DMS79 treated with DMSO at 0.1 percent for 48 hours (cell line): ENCODE measurements at regions not wholly inside any gene's neighbourhood (a gene's known extent, or its start where the extent isn't known, plus 50 kb on each side); places are given as distances from the start of the nearest gene placed in this dataset.

ENCODE experiments used
- DNase-seq: peaks from one replicate; lab custom pipeline; 2025; lab: John Stamatoyannopoulos, UW

GRCh38 chr14:55734731-55735130 is 154.7 kb downstream of the KTN1 start:
- no peak for DNase-seq

- DNase-seq: peak; percentile 73
Observed at GRCh38 chr14:55739967-55740648, 160.1 kb downstream of the KTN1 start.

DNA sequence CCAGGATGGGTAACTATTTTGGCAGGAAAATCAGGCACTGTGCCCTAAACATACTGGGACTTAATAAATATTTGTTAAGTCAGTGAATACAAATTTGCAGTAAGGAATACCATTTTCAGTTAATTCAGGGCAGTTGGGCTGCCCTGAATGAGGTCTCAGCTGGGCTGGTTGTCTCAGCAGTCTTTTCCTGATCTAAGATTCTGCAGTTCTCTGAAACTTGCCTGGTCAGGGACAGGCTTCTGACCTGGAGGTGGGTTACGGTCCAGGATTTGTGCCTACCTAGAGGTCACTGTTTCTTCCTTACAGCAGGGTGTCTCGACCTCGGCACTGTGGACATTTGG is 160.6 kb downstream of the KTN1 start:
- DNase-seq: no peak

DNA sequence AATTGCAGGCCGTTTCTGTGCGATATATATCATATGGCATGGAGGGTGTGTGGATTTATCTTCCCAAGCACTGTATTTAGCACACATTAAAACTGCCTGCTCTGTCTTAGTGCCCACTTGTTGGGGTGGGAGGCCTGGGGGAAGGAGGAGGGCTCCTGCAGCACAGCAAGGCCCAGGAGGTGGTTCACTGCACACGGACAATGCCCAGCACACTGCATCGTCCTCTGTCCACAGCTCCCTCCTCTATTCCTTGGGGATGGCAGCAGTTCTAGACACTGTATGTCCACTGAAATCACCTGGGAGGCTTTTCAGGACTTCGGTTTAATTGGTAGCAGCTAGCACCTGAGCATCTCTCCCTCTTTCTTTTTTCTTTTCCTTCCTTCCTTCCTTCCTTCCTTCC is 161.2 kb downstream of the KTN1 start:
- DNase-seq: no peak

DNA sequence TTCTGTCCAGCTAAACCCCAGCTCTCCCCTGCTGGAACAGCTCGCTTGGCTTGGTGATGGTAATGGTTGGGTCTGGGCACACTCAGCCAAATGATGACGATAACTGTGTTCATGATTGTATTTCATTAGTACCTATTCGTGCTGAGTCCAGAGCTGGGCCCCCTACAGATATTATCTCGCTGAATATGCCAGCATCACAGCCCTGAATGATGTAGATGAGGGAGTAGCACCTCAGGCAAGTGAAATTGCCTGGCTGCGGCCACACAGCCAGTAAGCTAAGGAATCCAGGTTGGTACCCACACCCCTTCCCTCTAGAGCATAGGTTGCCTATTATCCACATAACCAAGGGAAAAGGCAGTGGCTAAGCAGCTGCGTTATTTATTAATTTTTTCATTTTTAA is 163.5 kb downstream of the KTN1 start:
- no peak for DNase-seq

GRCh38 chr14:55744321-55744720 is 164.3 kb downstream of the KTN1 start:
- no peak for DNase-seq

DNA sequence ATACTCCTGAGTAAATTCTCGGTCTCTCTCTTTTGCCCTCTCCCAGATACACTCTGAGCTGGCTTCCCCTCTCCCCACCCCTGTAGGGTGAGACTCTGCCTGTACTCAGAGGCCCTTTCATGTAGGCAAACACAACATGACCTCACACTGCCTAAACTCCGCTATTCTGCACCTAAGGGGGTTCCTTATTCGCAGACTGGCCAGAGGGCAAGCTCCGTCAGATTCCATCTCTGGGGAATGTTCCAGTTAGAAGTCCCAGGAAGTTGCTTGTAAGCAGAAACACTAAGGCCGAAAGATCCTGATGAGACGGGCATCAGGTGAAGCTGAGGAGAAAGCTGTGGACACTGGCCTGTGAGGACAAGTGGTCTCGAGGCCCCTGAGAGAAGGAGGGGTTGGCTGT is 165.9 kb downstream of the KTN1 start:
- no peak for DNase-seq

- no peak for DNase-seq
Observed at GRCh38 chr14:55746558-55746957, 166.6 kb downstream of the KTN1 start.

GRCh38 chr14:55747186-55747585 is 167.2 kb downstream of the KTN1 start:
- peak; percentile 45 for DNase-seq

- DNase-seq: peak; percentile 90
Observed at GRCh38 chr14:55749201-55749812, 169.3 kb downstream of the KTN1 start.

DNA sequence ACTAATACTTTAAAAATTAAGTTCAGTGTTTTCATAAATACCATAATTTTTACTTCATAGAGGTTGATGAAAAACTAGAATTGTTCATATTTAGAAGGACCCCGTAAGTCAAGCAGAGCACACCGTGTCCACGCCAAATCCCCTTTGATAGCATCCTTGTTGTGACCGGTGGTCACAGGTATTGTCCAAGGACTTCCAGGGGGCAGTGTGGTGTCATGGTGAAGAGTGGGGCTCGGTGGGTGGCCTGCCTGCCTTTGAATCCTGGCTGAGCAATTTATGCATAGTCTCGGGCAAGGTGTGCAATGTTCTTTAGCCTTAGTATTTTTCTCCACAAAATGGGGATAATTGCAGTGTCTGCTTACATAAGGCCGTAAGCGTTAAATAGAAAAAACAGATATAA is 169.9 kb downstream of the KTN1 start:
- DNase-seq: no peak

- DNase-seq: peak; percentile 97
Observed at GRCh38 chr14:55752580-55753390, 172.8 kb downstream of the KTN1 start.

GRCh38 chr14:55754471-55754870 is 174.5 kb downstream of the KTN1 start:
- no peak for DNase-seq

DNA sequence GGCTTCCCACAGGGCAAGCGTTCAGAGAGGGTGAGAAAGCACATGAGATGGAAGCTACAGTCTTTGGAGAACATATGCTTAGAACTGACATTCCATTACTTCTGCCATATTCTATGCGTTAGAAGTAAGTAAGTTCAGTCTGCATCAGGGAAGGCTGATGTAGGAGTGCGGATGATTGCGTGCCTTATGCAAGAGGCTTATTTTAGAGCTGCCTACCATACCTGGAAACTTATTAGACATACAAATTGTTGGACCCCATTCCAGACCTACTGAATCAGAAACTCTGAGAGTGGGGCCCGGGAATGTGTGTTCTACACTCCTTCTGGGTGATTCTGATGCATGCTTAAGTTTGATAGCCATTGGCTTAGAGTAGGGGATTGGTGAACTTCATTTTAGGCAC is 174.9 kb downstream of the KTN1 start:
- DNase-seq: no peak

DNA sequence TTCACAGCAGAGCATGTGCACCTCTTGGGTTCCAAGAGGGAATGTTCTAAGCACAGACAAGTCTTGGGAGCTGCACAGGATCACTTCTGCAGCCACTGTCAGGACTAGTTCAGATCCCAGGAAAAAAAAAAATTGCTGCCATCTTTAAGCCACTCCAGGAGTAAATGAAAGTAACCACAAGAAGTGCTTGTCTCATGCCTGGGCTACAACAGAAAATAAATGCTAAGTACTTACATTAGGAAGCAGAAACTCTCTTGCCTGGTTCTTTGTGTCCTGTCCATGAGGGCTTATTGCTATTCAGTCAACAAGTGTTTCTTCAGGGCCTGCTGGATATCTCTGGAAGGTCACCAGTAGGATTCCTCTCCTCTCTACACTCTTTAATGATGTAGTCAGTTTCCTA is 176.1 kb downstream of the KTN1 start:
- DNase-seq: peak; percentile 99

- DNase-seq: no peak
Observed at GRCh38 chr14:55756557-55756956, 176.6 kb downstream of the KTN1 start.

- no peak for DNase-seq
Observed at GRCh38 chr14:55758796-55759195, 178.8 kb downstream of the KTN1 start.

GRCh38 chr14:55760789-55761566 is 181.0 kb downstream of the KTN1 start:
- no peak for DNase-seq

GRCh38 chr14:55761651-55762050 is 181.6 kb downstream of the KTN1 start:
- DNase-seq: no peak

GRCh38 chr14:55762595-55763232 is 182.7 kb downstream of the KTN1 start:
- no peak for DNase-seq

GRCh38 chr14:55764784-55765183 is 184.8 kb downstream of the KTN1 start:
- no peak for DNase-seq

DNA sequence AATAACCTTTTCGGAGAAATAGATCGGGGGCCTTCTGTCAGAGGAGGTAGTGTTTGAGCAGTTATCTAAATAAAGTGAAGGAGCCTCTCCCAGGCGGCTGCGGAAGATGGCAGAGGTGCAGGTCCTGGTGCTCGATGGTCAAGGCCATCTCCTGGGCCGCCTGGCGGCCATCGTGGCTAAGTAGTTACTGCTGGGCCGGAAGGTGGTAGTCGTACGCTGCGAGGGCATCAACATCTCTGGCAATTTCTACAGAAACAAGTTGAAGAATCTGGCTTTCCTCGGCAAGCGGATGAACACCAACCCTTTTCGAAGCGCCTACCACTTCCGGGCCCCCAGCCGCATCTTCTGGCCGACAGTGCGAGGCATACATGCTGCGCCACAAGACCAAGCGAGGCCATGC is 186.1 kb downstream of the KTN1 start:
- no peak for DNase-seq
